ENCODE measurements at regions not wholly inside any gene's neighbourhood (a gene's known extent, or its start where the extent isn't known, plus 50 kb on each side); places are given as distances from the start of the nearest gene placed in this dataset.

- DNase-seq (ENCODE audit: low read depth in 2 of 2): no peak
Measured at GRCh38 chr11:32161293-32161692, 70.4 kb downstream of the RCN1 start.

GRCh38 chr11:32162351-32162750 lies 71.5 kb downstream of the RCN1 start:
- no peak for DNase-seq (ENCODE audit: low read depth in 2 of 2)

DNA sequence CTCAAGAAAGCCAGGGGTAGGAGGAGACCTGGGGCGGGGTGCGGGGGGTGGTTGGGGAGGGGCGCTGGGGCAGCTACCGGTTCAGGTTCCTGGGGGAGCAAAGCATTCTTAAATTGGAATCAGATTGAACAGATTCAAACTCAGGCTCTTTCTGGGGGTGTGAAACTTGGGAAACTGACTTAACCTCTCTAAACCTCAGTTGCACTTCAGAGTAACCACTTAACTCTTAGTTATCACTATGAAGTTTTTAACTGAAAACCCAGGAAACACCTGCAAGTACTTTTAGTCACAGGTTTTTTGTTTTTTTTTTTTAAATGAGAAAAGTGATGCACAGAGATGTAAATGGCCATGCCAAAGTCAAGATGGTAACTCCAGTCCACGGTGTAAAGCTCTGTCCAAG lies 72.0 kb downstream of the RCN1 start:
- no peak for DNase-seq (ENCODE audit: low read depth in 2 of 2)

DNA sequence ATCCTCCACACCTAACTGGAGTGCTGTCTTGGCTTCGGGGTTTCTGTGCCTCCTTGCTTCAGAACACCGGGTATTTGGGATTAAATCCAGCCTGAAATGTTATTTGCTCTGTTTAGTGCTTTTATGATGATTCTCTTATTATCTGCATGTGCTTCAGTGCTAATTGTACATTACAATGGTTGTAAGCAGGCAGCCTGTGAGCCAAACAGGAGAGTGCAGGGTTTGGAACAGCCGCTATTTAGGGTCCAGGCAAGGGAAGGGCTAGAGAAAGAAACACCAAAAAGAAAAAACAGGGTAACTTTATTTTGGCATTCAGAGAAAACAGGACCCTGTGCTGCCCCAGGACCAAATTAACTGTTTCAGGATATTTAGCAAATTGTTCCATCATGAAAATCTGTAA lies 72.7 kb downstream of the RCN1 start:
- no peak for DNase-seq (ENCODE audit: low read depth in 2 of 2)

DNA sequence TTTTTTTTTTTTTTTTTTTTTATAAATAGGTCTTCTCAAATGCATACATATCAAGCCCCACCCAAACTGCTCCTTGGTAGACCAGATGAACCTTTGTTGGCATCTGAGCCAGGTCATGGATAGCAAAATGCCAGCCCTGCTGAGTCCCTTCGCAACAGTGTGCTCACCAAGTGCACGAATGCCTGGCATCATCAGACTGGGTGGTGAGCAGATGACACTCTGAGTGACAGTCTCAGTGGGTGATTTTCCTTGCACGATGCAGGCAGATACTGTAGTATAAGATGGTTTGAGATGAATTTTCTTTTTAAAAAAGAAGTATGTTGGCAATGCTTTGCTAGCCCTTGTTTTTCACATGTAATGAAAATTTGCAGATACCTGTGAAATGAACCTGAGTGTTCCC lies 74.0 kb downstream of the RCN1 start:
- no peak for DNase-seq (ENCODE audit: low read depth in 2 of 2)

DNA sequence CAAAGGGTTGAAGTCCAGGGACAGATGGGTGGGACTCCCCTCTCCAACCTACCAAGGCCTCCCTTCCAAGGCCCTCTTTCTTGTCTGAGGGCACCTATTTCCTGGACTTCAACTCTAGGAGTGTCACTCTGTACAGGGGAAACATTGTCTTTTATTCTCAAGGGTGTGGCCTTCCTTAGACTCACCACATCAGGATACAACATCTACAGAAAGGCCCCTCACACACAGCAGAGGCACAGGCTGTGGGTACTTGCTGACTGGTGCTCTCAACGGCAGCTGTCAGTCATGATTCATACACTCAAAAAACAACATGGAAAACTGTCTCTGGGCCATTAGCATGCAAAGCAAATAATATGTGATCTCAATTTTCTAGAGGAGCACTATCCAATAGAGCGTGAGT lies 78.0 kb downstream of the RCN1 start:
- no peak for DNase-seq (ENCODE audit: low read depth in 2 of 2)

DNA sequence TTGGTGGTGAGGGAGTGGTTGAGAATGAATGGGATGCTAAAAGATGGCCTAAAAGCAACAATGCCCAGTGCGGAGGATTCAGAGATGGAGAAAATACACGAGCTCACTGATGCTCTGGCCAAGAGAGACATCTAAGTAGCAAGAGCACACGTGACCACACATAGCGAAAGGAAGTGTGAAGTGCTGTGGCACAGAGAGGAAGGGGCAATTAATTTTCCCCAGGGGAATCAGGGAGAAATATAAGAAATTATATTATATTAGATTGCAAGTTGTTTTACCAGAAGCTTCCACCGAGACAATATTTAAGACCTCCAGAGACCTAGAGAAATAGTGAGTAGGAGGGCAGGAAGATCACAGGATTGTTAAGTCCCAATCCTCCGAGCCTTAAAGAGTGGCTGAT lies 80.6 kb downstream of the RCN1 start:
- no peak for DNase-seq (ENCODE audit: low read depth in 2 of 2)

- DNase-seq (ENCODE audit: low read depth in 2 of 2): no peak
Measured at GRCh38 chr11:32172041-32172847, 81.4 kb downstream of the RCN1 start.

DNA sequence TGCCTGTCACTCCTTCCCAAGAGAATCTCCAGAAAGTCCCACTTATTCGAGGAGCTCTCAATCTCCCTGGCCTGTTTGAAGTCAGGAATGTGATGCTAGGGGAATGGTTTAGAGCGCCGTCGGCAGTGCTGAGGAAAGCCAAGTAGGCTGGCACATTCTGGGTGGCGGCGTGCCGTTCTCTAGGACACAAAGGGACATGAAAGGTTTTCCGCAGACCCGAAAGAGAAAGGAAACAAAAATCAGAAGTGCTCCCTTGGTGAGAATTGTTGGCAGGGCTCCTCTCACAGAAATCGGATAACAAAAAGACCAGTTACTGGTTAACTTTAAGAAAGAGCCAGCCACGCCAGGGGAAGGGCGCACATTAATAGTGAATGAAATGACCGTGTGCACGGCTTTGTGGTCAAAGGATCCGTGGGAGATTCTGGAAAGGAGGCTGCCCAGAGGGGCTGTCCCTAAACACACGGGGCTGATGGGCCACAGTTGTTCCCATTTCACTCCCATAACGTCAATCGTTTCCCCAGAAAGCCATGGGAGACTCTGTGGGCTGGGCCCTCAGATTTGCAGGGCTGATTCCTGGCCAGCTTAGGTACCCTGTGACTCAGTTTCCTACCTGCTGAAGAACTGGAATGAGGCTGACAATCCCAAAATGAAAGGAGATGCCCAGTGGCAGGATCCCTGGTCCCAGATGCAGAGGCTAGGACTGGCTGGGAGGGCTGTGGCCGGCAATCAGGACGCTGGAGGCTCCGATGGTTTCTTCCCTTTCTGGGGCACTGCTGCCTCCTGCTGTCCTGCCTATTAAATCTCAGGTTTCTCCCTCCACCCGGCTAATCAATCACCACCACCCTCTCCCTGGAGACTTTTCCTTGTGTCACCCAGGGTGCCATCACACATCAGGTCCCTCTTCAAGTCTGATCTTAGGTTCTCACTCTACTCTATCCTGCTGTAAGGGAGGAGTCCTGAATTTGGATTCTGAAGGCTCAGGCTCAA lies 82.3 kb downstream of the RCN1 start:
- DNase-seq (ENCODE audit: low read depth in 2 of 2): no peak

DNA sequence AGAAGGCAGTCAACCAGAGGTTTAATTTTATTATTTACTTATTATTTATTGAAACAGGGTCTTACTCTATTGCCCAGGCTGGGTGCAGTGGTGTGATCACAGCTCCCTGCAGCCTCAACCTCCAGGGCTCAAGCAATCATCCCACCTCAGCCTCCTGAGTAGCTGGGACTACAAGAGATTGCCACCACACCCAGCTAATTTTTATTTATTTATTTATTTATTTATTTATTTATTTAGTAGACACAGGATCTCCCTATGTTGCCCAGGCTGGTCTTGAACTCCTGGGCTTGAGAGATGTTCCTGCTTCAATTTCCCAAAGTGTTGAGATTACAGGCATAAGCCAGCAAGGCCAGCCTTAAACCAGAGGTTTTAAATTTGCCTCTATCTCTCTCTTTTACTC lies 83.1 kb downstream of the RCN1 start:
- DNase-seq (ENCODE audit: low read depth in 2 of 2): no peak

DNA sequence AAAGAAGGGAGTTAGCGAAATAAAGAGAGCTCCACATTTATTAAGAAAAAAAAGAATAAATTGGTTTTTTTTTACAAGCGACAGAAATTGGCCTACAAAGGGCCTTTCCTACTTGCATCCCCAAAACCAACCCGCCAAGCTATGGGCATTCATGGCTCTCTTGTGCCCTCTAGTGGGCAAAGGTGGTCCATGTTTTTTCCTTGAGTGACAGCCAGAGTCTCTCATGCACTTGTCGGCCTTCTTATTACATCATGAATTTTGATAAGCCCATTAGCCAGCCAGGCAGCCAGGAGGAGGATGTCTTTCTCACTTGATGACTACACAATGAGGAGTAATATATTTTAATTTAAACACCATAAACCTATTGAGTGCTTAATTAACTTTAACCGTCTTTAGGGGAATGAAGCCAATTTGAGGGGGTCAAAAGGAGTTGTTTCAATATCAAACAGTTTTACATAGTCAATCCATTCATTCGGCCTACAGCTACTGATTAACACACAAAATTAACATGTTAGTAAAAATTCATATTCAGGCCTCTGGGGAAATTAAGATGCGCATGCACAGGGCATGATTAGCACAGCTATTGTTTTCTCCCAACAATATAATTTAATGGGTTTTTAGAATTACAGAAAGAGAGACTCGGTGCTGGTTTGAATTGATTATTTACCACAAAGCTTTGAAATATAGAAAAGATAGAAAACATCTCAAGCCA lies 85.5 kb downstream of the RCN1 start:
- DNase-seq (ENCODE audit: low read depth in 2 of 2): peak; percentile 51 to 57

DNA sequence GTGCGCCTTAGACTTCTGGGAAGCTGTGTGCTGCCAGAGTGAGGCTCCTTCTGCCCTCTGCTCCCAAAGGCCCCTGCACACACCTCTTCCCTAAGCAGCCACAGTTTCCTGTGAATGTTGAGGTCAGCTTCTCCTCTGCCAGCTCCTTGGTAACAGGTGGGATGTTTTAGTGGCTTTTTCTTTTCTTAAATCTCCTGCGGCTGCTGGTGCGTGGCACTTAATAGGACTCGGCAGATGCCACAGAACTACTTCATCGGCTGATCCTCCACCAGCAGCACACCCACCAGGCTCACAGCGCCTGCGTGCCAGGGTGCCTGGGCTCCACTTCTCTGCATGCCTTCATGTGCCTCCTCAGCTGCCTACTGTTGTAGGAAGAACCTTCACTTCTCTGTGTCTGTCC lies 87.8 kb downstream of the RCN1 start:
- no peak for DNase-seq (ENCODE audit: low read depth in 2 of 2)

DNA sequence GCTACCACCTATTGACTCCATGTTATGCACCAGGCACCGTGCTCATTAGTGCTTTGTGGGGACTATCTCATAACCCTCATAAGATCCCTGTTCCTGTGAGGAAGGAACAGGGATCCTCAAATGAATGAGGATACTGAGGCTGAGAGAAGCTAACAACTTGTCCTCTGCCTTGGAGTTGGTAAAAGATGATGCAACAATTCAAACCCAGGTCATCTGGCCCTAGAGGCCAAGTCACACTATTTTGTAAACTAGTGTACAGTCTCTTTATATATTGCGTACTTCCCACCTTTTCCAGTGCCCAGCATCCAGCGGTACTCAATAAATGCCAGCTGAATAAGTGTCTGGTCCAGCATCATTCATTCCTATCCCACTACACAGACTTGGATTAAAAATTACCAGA lies 92.6 kb downstream of the RCN1 start:
- DNase-seq (ENCODE audit: low read depth in 2 of 2): no peak

DNA sequence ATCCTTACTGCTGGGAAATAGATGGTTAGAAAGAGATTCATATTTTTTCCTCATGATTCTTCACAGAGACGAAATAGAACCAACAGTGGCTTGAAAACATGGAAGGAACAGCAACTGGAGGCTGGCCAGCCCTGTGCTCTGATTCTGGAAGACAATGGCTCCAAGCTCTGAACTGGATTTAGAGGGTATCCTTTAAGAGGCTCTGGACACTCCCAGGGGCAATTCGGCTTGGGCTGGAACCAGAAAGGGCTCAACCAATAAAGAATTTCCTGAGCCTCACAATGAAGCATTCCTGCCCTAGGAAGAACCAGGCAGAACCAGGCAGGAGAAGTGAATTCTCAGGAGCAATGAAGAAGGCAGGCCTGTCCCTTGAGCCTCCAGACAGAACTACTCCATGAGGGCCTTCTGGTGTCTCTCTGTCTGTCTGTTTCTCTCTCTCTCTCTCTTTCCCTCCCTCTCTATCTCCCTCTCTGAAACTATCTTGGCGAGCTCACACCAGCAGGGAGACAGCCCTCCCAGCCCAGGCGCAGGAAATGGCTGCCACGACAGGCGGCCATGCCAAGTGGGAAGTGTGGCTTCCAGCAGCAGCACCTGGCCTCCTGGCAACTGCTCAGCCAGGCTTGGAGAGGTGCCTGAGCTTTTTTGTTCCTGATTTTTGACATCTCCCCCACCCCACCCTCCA lies 93.3 kb downstream of the RCN1 start:
- DNase-seq (ENCODE audit: low read depth in 2 of 2): no peak

DNA sequence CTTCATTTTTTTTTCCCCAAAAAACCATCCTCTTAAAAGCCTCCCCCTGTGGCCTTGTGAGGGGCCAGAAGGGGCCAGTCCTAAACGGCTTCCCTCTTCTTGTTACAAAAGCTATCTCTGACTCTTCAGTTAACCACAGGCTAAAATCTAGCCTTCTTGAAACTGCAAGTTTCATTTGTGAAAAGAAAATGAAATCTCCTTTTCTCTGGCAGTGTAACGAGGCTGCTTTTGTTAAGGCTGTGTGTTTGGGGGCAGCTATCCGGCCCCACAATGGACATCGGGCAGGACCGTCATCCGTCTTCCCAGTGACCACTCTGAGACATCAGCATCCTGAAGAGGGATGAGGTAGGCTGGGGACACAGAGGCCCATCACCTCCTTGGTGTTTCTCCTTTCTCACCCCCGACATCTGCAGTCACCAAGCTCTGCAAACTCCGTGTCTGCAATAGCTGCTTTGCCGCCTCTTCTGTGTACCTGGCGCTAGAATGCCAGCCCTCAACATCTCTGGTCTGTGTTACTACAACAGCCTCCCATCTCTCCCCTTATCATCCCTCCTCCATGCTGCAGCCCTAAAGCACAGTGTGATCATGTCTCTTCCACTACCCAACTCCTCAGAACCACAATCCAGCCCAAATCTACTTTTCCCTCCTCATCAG lies 94.0 kb downstream of the RCN1 start:
- DNase-seq (ENCODE audit: low read depth in 2 of 2): no peak

DNA sequence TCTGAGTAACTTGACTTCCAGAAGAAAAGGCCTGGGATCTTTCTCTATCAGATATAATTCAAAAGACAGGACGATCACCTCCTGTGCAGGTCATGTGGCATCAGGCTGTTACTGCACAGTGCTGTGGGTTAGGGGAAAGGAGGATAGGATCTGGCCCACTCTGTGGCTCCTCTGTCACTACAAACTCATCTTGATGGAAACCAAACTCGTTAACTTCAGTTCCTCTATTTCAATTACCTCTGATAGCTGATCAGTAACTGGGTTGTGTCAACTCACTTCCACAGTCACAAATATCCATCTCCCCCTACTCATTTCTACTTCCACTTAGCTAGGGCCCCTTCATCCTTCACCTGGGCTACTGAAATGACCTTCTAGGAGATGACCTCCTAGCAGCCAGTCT lies 95.2 kb downstream of the RCN1 start:
- DNase-seq (ENCODE audit: low read depth in 2 of 2): no peak

- no peak for DNase-seq (ENCODE audit: low read depth in 2 of 2)
Measured at GRCh38 chr11:32187111-32187510, 96.2 kb downstream of the RCN1 start.

GRCh38 chr11:32188785-32189184 lies 97.9 kb downstream of the RCN1 start:
- DNase-seq (ENCODE audit: low read depth in 2 of 2): no peak

DNA sequence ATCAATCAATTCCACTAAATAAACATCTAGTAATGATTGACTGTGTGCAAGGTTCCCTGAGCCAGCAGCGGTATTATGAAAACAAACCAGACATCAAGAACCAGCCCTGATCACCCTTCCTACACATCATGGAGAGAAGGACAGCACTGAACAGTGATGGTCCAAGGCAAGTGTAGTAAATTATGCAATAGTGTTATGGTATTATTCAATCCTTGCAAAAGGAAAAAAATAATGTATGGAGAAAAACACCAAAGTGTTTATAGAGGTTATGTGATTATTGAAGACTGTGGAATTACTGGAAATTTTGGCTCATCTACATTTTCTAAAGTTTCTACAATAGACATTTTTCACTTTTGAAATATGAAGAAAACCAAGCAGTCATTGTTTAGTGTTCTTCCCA lies 105.3 kb downstream of the RCN1 start:
- DNase-seq (ENCODE audit: low read depth in 2 of 2): no peak

DNA sequence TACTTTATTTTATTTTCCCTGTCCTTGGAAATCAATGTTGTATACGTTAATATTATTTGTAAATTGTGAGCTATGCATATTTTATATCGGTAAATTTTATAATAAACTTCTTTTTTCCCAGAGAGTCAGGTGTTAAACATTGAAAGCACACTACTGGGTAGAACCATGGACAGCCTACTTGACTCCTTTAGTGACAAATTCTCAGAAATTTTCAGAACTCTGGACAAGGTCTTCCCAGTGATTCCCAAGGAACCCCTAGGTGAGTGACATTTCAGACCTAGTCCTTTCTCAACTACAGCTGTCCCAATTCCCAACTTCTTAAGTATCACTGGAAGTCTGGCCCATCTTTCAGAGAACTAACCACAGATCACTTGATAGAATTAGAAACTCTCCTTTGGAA lies 107.2 kb downstream of the RCN1 start:
- no peak for DNase-seq (ENCODE audit: low read depth in 2 of 2)

All from activated CD8-positive, alpha-beta memory T cell treated with anti-CD3 and anti-CD28 coated beads for 4 hours (primary cell).